ENCODE measurements at regions not wholly inside any gene's neighbourhood (a gene's known extent, or its start where the extent isn't known, plus 50 kb on each side); places are given as distances from the start of the nearest gene placed in this dataset.

GRCh38 chr1:68994096-68994495 lies 497.2 kb upstream of the DEPDC1 start:
- H3K27ac Mint-ChIP-seq = no peak overlapping the region
- peaks cover 5% of the 10 kb centered on the region for H3K9me3 Mint-ChIP-seq (ENCODE audit: insufficient read depth)
- no peaks in the 10 kb centered on the region for H3K4me1 Mint-ChIP-seq (ENCODE audit: low read depth)
- ATAC-seq (no peak), DNase-seq (no peak)
- H3K36me3 Mint-ChIP-seq (ENCODE audit: low read depth) = no peaks in the 10 kb centered on the region
- ChIA-PET POLR2A (no interaction called here), CTCF (no interaction called here)
- H3K27me3 Mint-ChIP-seq (ENCODE audit: low read depth) = no peaks in the 10 kb centered on the region
- no peak overlapping the region for H3K4me3 Mint-ChIP-seq

- no peaks in the 10 kb centered on the region for H3K36me3 Mint-ChIP-seq (ENCODE audit: low read depth)
- H3K4me3 Mint-ChIP-seq = no peak overlapping the region
- ChIA-PET POLR2A (no interaction called here), CTCF (interaction anchor here (1.0 kb wide), 1 partner anchor 117 kb away, joined by 3 read pairs; no protein-coding TSS in a partner anchor)
- no peaks in the 10 kb centered on the region for H3K4me1 Mint-ChIP-seq (ENCODE audit: low read depth)
- H3K27ac Mint-ChIP-seq = no peak overlapping the region
- no peaks in the 10 kb centered on the region for H3K27me3 Mint-ChIP-seq (ENCODE audit: low read depth)
- no peak for ATAC-seq
- H3K9me3 Mint-ChIP-seq (ENCODE audit: insufficient read depth) = no peaks in the 10 kb centered on the region
- DNase-seq = no peak
Observed at GRCh38 chr1:69016468-69016867, 519.6 kb upstream of the DEPDC1 start.

- ChIA-PET POLR2A (no interaction called here), CTCF (no interaction called here)
- Mint-ChIP-seq H3K27me3 (ENCODE audit: low read depth) (no peaks in the 10 kb centered on the region), H3K4me1 (ENCODE audit: low read depth) (no peaks in the 10 kb centered on the region), H3K36me3 (ENCODE audit: low read depth) (no peaks in the 10 kb centered on the region), H3K9me3 (ENCODE audit: insufficient read depth) (peaks cover 20% of the 10 kb centered on the region), H3K27ac (no peak overlapping the region), H3K4me3 (no peak overlapping the region)
- no peak for DNase-seq
- ATAC-seq = no peak
Observed at GRCh38 chr1:69029649-69030048, 532.8 kb upstream of the DEPDC1 start.

GRCh38 chr1:69038379-69038778 lies 529.3 kb upstream of the LRRC7 start:
- CTCF ChIA-PET = no interaction called here
- POLR2A ChIA-PET = no interaction called here
- no peaks in the 10 kb centered on the region for H3K4me1 Mint-ChIP-seq (ENCODE audit: low read depth)

GRCh38 chr1:69045572-69045971 lies 522.1 kb upstream of the LRRC7 start:
- no peaks in the 10 kb centered on the region for H3K4me1 Mint-ChIP-seq (ENCODE audit: low read depth)
- POLR2A ChIA-PET = no interaction called here
- no peaks in the 10 kb centered on the region for H3K27me3 Mint-ChIP-seq (ENCODE audit: low read depth)
- ATAC-seq (no peak), DNase-seq (no peak)
- no peak overlapping the region for H3K4me3 Mint-ChIP-seq
- CTCF ChIA-PET = no interaction called here
- H3K36me3 Mint-ChIP-seq (ENCODE audit: low read depth) = no peaks in the 10 kb centered on the region
- peaks cover 16% of the 10 kb centered on the region for H3K9me3 Mint-ChIP-seq (ENCODE audit: insufficient read depth)
- no peak overlapping the region for H3K27ac Mint-ChIP-seq

More at GRCh38 chr1:69038379-69038778, 529.3 kb upstream of the LRRC7 start:
- Mint-ChIP-seq H3K9me3 (ENCODE audit: insufficient read depth) (peaks cover 23% of the 10 kb centered on the region), H3K36me3 (ENCODE audit: low read depth) (no peaks in the 10 kb centered on the region), H3K27ac (no peak overlapping the region), H3K4me3 (no peak overlapping the region), H3K27me3 (ENCODE audit: low read depth) (no peaks in the 10 kb centered on the region)
- DNase-seq (no peak), ATAC-seq (no peak)

DNA sequence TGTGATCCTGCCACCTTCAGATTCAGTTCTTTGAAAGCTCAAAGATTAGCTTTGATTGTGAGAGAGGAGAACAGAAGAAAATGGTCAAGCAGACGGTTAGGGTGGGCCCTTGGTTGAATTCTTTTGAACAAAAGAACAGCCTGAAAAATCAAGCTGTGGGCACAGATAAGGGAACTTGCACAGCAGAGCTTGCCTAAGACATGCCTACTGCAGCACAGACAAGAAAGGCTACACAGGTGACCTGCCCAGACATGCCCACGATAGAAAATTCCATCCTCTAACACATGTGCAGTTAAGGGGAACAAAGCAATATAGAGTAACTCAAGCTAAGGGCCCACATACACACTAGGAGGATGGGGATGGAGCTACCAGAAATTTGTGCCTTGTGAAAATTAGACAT lies 512.5 kb upstream of the LRRC7 start:
- DNase-seq (no peak), ATAC-seq (no peak)
- no peaks in the 10 kb centered on the region for H3K36me3 Mint-ChIP-seq (ENCODE audit: low read depth)
- POLR2A ChIA-PET = no interaction called here
- H3K9me3 Mint-ChIP-seq (ENCODE audit: insufficient read depth) = no peaks in the 10 kb centered on the region
- H3K27me3 Mint-ChIP-seq (ENCODE audit: low read depth) = no peaks in the 10 kb centered on the region
- H3K4me1 Mint-ChIP-seq (ENCODE audit: low read depth) = no peaks in the 10 kb centered on the region
- no peak overlapping the region for H3K27ac Mint-ChIP-seq
- CTCF ChIA-PET = no interaction called here
- no peak overlapping the region for H3K4me3 Mint-ChIP-seq

GRCh38 chr1:69058454-69058853 lies 509.3 kb upstream of the LRRC7 start:
- Mint-ChIP-seq H3K27me3 (ENCODE audit: low read depth) (no peaks in the 10 kb centered on the region), H3K27ac (no peak overlapping the region), H3K9me3 (ENCODE audit: insufficient read depth) (no peaks in the 10 kb centered on the region), H3K4me3 (no peak overlapping the region), H3K36me3 (ENCODE audit: low read depth) (no peaks in the 10 kb centered on the region), H3K4me1 (ENCODE audit: low read depth) (no peaks in the 10 kb centered on the region)
- DNase-seq (no peak), ATAC-seq (no peak)
- POLR2A ChIA-PET = no interaction called here
- CTCF ChIA-PET = no interaction called here

DNA sequence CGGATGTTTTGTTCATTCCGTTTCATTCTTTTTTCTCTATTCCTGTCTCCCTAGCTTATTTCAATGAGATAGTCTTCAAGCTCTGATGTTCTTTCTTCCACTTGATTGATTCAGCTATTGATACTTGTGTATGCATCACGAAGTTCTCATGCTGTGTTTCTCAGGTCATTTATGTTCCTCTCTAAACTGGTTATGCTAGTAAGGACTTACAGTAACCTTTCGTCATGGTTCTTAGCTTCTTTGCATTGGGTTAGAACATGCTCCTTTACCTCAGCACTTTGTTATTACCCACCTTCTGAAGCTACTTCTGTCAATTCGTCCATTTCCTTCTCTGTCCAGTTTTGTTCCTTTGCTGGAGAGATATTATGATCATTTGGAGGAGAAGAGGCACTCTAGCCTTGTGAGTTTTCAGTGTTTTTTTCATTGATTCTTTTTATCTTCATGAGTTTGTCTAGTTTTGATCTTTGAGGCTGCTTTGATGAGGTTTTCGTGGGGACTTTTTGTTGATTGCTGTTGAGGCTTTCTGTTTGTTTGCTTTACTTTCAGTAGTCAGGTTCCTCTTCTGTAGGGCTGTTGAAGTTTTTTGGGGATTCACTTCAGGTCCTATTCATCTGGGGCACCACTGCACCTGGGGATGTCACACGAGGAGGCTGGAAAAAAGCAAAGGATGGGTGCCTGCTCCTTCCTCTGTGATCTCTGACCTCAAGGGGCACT lies 496.9 kb upstream of the LRRC7 start:
- ChIA-PET POLR2A (no interaction called here), CTCF (no interaction called here)
- ATAC-seq = no peak
- no peak for DNase-seq
- H3K4me3 Mint-ChIP-seq = no peak overlapping the region
- H3K9me3 Mint-ChIP-seq (ENCODE audit: insufficient read depth) = no peaks in the 10 kb centered on the region
- H3K4me1 Mint-ChIP-seq (ENCODE audit: low read depth) = no peaks in the 10 kb centered on the region
- no peaks in the 10 kb centered on the region for H3K36me3 Mint-ChIP-seq (ENCODE audit: low read depth)
- no peaks in the 10 kb centered on the region for H3K27me3 Mint-ChIP-seq (ENCODE audit: low read depth)
- no peak overlapping the region for H3K27ac Mint-ChIP-seq

DNA sequence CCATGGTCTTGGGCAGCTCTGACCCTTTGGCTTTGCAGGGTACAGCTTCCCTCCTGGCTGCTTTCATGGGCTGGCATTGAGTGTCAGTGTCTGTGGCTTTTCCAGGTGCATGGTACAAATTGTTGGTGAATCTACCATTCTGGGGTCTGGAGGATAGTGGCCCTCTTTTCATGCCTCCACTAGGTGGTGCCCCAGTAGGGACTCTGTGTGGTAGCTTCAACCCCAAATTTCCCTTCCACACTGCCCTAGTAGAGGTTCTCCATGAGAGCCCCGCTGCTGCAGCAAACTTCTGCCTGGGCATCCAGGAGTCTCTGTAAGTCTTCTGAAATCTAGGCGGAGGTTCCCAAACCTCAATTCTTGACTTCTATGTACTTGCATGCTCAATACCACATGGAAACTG lies 494.5 kb upstream of the LRRC7 start:
- H3K27me3 Mint-ChIP-seq (ENCODE audit: low read depth) = no peaks in the 10 kb centered on the region
- no peak for ATAC-seq
- ChIA-PET CTCF (interaction anchor here (1.2 kb wide), 1 partner anchor 12 kb away, joined by 3 read pairs; no protein-coding TSS in a partner anchor), POLR2A (no interaction called here)
- H3K36me3 Mint-ChIP-seq (ENCODE audit: low read depth) = no peaks in the 10 kb centered on the region
- H3K4me3 Mint-ChIP-seq = no peak overlapping the region
- H3K27ac Mint-ChIP-seq = no peak overlapping the region
- H3K9me3 Mint-ChIP-seq (ENCODE audit: insufficient read depth) = no peaks in the 10 kb centered on the region
- H3K4me1 Mint-ChIP-seq (ENCODE audit: low read depth) = no peaks in the 10 kb centered on the region
- no peak for DNase-seq

- ATAC-seq (no peak), DNase-seq (no peak)
- H3K27me3 Mint-ChIP-seq (ENCODE audit: low read depth) = no peaks in the 10 kb centered on the region
- H3K9me3 Mint-ChIP-seq (ENCODE audit: insufficient read depth) = no peaks in the 10 kb centered on the region
- no peak overlapping the region for H3K4me3 Mint-ChIP-seq
- ChIA-PET CTCF (no interaction called here), POLR2A (no interaction called here)
- no peaks in the 10 kb centered on the region for H3K4me1 Mint-ChIP-seq (ENCODE audit: low read depth)
- no peaks in the 10 kb centered on the region for H3K36me3 Mint-ChIP-seq (ENCODE audit: low read depth)
- H3K27ac Mint-ChIP-seq = no peak overlapping the region
Observed at GRCh38 chr1:69076631-69077030, 491.1 kb upstream of the LRRC7 start.

GRCh38 chr1:69077198-69077597 lies 490.5 kb upstream of the LRRC7 start:
- Mint-ChIP-seq H3K4me3 (no peak overlapping the region), H3K36me3 (ENCODE audit: low read depth) (no peaks in the 10 kb centered on the region), H3K4me1 (ENCODE audit: low read depth) (no peaks in the 10 kb centered on the region), H3K27ac (no peak overlapping the region), H3K27me3 (ENCODE audit: low read depth) (no peaks in the 10 kb centered on the region), H3K9me3 (ENCODE audit: insufficient read depth) (no peaks in the 10 kb centered on the region)
- ChIA-PET POLR2A (no interaction called here), CTCF (no interaction called here)
- ATAC-seq (no peak), DNase-seq (no peak)

DNA sequence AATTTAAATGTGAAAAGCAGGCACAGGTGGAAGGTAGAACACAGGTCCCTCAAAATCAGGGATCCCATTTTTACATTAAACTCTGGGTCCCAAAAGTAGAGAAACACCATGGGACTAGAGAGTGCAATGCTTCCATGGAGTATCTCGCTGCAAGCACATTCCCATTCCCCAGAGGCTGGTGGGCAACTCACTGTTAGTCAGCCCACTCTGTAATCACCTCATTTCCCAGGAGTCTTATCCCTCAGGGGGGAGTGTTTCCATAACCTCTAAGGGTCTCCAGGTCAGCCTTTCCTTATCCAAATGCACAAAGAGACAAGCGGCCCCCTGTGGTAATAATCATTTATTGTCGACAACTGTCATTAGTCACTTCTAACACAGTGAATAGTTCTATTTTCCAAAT lies 490.1 kb upstream of the LRRC7 start:
- Mint-ChIP-seq H3K27me3 (ENCODE audit: low read depth) (no peaks in the 10 kb centered on the region), H3K36me3 (ENCODE audit: low read depth) (no peaks in the 10 kb centered on the region), H3K4me1 (ENCODE audit: low read depth) (no peaks in the 10 kb centered on the region), H3K4me3 (no peak overlapping the region), H3K9me3 (ENCODE audit: insufficient read depth) (no peaks in the 10 kb centered on the region), H3K27ac (no peak overlapping the region)
- POLR2A ChIA-PET = no interaction called here
- DNase-seq (no peak), ATAC-seq (no peak)
- CTCF ChIA-PET = no interaction called here

- H3K27me3 Mint-ChIP-seq (ENCODE audit: low read depth) = no peaks in the 10 kb centered on the region
- ATAC-seq (no peak), DNase-seq (no peak)
- no peaks in the 10 kb centered on the region for H3K9me3 Mint-ChIP-seq (ENCODE audit: insufficient read depth)
- H3K4me3 Mint-ChIP-seq = no peak overlapping the region
- no peak overlapping the region for H3K27ac Mint-ChIP-seq
- no peaks in the 10 kb centered on the region for H3K4me1 Mint-ChIP-seq (ENCODE audit: low read depth)
- ChIA-PET POLR2A (no interaction called here), CTCF (interaction anchor here (0.6 kb wide), 1 partner anchor 71 kb away, joined by 3 read pairs; no protein-coding TSS in a partner anchor)
- no peaks in the 10 kb centered on the region for H3K36me3 Mint-ChIP-seq (ENCODE audit: low read depth)
Observed at GRCh38 chr1:69081668-69082067, 486.1 kb upstream of the LRRC7 start.
